GM11168 (cell line): ENCODE measurements at regions not wholly inside any gene's neighbourhood (a gene's known extent, or its start where the extent isn't known, plus 50 kb on each side); places are given as distances from the start of the nearest gene placed in this dataset.
"Not testable (repeated sequence)": the region's sequence is repeated elsewhere in the genome, so short reads cannot be mapped to it uniquely, and the experiment has no call there.

Source experiments
- in situ Hi-C: fragments of 300-500 bp; cut with MboI; formaldehyde crosslinking; loops from one replicate; pipeline ENCODE4 v1.12.0; 2022; ENCODE audit warnings: low sequenced_read_pairs; ENCODE audit not compliant: unreplicated experiment

GRCh38 chr2:87685558-87685957, 62.3 kb upstream of the PLGLB2 start:
- in situ Hi-C loops = not testable (repeated sequence)

- in situ Hi-C loops = not testable (repeated sequence)
Observed at GRCh38 chr2:87686873-87687549, 60.9 kb upstream of the PLGLB2 start.

- in situ Hi-C loops = not testable (repeated sequence)
Observed at GRCh38 chr2:87687550-87688270, 60.2 kb upstream of the PLGLB2 start.

- in situ Hi-C loops = not testable (repeated sequence)
Observed at GRCh38 chr2:87691899-87692592, 55.8 kb upstream of the PLGLB2 start.

- in situ Hi-C loops = not testable (repeated sequence)
Observed at GRCh38 chr2:87692914-87693313, 55.0 kb upstream of the PLGLB2 start.

GRCh38 chr2:87693882-87694281, 54.0 kb upstream of the PLGLB2 start:
- in situ Hi-C loops = not testable (repeated sequence)

GRCh38 chr2:87695596-87696323, 52.1 kb upstream of the PLGLB2 start:
- in situ Hi-C loops = not testable (repeated sequence)
